ENCODE measurements at regions not wholly inside any gene's neighbourhood (a gene's known extent, or its start where the extent isn't known, plus 50 kb on each side); places are given as distances from the start of the nearest gene placed in this dataset.

DNA sequence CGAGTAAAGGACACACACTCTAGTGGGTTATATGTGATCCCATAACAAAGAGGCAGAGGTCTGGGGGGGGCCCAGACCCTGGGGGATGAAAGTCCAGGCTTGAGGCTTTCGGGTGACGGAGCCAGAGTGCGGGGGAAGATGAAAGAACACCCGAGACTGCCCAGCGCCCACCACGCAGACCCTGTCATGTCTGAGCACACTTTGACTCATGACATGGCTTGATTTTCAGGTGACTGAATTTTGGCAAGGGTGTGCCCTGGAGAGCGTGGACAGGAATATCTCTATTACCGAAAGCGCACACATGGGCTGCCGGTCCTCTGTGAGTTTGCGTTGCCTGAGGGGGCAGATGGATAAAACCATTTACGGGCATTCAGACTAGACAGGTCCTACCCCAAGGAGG, 192.0 kb upstream of the SOX1 start:
- TF ChIP-seq, protein P1, sequence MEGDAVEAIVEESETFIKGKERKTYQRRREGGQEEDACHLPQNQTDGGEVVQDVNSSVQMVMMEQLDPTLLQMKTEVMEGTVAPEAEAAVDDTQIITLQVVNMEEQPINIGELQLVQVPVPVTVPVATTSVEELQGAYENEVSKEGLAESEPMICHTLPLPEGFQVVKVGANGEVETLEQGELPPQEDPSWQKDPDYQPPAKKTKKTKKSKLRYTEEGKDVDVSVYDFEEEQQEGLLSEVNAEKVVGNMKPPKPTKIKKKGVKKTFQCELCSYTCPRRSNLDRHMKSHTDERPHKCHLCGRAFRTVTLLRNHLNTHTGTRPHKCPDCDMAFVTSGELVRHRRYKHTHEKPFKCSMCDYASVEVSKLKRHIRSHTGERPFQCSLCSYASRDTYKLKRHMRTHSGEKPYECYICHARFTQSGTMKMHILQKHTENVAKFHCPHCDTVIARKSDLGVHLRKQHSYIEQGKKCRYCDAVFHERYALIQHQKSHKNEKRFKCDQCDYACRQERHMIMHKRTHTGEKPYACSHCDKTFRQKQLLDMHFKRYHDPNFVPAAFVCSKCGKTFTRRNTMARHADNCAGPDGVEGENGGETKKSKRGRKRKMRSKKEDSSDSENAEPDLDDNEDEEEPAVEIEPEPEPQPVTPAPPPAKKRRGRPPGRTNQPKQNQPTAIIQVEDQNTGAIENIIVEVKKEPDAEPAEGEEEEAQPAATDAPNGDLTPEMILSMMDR (IDR thresholded peaks at IDR 0.05): no peak
- no peak for TF ChIP-seq POLR2A (IDR thresholded peaks at IDR 0.05)

Measured in body of pancreas (tissue), 4 donors.